ENCODE measurements at regions not wholly inside any gene's neighbourhood (a gene's known extent, or its start where the extent isn't known, plus 50 kb on each side); places are given as distances from the start of the nearest gene placed in this dataset.

DNA sequence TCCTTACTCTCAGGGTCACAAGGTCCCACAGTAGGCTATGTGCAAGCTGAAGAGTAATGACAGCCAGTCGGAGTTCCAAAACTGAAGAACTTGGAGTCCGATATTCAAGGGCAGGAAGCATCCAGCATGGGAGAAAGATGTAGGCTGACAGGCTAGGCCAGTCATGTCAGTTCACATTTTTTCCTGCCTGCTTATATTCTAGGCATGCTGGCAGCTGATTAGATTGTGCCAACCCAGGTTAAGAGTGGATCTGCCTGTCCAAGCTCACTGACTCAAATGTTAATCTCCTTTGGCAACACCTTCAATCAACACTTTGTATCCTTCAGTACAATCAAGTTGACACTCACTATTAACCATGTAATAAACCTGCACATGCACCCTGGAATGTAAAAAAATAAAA is 960.9 kb upstream of the HS3ST1 start (continued):
- TF ChIP-seq, protein P1, sequence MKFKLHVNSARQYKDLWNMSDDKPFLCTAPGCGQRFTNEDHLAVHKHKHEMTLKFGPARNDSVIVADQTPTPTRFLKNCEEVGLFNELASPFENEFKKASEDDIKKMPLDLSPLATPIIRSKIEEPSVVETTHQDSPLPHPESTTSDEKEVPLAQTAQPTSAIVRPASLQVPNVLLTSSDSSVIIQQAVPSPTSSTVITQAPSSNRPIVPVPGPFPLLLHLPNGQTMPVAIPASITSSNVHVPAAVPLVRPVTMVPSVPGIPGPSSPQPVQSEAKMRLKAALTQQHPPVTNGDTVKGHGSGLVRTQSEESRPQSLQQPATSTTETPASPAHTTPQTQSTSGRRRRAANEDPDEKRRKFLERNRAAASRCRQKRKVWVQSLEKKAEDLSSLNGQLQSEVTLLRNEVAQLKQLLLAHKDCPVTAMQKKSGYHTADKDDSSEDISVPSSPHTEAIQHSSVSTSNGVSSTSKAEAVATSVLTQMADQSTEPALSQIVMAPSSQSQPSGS (CRISPR knock-in tag; IDR thresholded peaks at IDR 0.05) = no peak
- TF ChIP-seq ZNF263 (CRISPR knock-in tag; IDR thresholded peaks at IDR 0.05; ENCODE audit: borderline replicate concordance) (no peak), SRF (CRISPR knock-in tag; IDR thresholded peaks at IDR 0.05) (no peak)

DNA sequence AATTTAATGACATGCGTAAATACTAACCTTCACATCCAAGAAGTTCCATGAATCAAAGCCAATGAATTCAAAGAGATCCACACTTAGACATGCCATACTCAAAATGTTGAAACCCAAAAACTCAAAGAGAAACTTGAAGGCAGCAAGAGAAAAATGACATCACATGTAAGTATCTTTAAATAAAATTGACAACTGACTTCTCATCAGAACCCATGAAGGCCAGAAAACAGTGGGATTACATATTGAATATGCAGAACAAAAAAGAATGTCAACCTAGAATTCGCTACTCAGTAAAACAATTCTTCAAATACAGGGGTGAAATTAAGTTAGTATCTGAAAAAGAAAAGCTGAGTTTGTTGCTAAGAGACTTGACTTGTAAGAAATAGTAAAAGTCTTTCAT is 953.9 kb upstream of the HS3ST1 start:
- Histone ChIP-seq H3K9ac (ENCODE audit: insufficient read depth in 1 of 2, low read depth in 2 of 2, low read length in 2 of 2) (no peak overlapping the region), H4K20me1 (replicated peaks; ENCODE audit: control insufficient read depth, insufficient read depth, low read length) (no peaks in the 10 kb centered on the region), H3K9me1 (ENCODE audit: control insufficient read depth, insufficient read depth, low read length) (no peaks in the 10 kb centered on the region), H3K9me3 (replicated peaks; ENCODE audit: control insufficient read depth, insufficient read depth, low read depth, low read length) (no peaks in the 10 kb centered on the region), H3K4me2 (ENCODE audit: insufficient read depth, low read length) (no peak overlapping the region), H3K4me3 (no peak overlapping the region), H3K4me1 (replicated peaks in 1 of 2; ENCODE audit: control insufficient read depth in 2 of 2, insufficient read depth in 2 of 2, low read length in 2 of 2) (no peaks in the 10 kb centered on the region), H2AFZ (ENCODE audit: low read depth, low read length) (no peak overlapping the region), H3K27me3 (ENCODE audit: control insufficient read depth in 2 of 2, insufficient read depth in 2 of 2, low read length in 2 of 2) (no peaks in the 10 kb centered on the region), H3K79me2 (ENCODE audit: control insufficient read depth, insufficient read depth, low read length) (no peaks in the 10 kb centered on the region), H3K36me3 (ENCODE audit: control insufficient read depth, insufficient read depth, low read length) (no peaks in the 10 kb centered on the region), H3K27ac (ENCODE audit: extremely low read depth, low read depth, low read length) (no peak overlapping the region)
- TF ChIP-seq, protein P2, sequence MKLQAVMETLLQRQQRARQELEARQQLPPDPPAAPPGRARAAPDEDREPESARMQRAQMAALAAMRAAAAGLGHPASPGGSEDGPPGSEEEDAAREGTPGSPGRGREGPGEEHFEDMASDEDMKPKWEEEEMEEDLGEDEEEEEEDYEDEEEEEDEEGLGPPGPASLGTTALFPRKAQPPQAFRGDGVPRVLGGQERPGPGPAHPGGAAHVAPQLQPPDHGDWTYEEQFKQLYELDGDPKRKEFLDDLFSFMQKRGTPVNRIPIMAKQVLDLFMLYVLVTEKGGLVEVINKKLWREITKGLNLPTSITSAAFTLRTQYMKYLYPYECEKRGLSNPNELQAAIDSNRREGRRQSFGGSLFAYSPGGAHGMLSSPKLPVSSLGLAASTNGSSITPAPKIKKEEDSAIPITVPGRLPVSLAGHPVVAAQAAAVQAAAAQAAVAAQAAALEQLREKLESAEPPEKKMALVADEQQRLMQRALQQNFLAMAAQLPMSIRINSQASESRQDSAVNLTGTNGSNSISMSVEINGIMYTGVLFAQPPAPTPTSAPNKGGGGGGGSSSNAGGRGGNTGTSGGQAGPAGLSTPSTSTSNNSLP (IDR thresholded peaks at IDR 0.05; ENCODE audit: borderline replicate concordance, low read depth, low read length) = no peak
- TF ChIP-seq ZBTB8A (IDR thresholded peaks at IDR 0.05; ENCODE audit: partially characterized antibody) (no peak), EP400 (IDR thresholded peaks at IDR 0.05) (no peak), ZC3H8 (IDR thresholded peaks at IDR 0.05) (no peak), RB1 (IDR thresholded peaks at IDR 0.05; ENCODE audit: low read depth) (no peak), TAF1 (IDR thresholded peaks at IDR 0.05; ENCODE audit: control insufficient read depth, extremely low read depth, insufficient read depth, low read length, severe bottlenecking) (no peak), BCL6 (CRISPR knock-in tag; IDR thresholded peaks at IDR 0.05) (no peak)
- TF ChIP-seq, protein P3, sequence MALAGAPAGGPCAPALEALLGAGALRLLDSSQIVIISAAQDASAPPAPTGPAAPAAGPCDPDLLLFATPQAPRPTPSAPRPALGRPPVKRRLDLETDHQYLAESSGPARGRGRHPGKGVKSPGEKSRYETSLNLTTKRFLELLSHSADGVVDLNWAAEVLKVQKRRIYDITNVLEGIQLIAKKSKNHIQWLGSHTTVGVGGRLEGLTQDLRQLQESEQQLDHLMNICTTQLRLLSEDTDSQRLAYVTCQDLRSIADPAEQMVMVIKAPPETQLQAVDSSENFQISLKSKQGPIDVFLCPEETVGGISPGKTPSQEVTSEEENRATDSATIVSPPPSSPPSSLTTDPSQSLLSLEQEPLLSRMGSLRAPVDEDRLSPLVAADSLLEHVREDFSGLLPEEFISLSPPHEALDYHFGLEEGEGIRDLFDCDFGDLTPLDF (CRISPR knock-in tag; IDR thresholded peaks at IDR 0.05) = no peak
- TF ChIP-seq, protein P4, sequence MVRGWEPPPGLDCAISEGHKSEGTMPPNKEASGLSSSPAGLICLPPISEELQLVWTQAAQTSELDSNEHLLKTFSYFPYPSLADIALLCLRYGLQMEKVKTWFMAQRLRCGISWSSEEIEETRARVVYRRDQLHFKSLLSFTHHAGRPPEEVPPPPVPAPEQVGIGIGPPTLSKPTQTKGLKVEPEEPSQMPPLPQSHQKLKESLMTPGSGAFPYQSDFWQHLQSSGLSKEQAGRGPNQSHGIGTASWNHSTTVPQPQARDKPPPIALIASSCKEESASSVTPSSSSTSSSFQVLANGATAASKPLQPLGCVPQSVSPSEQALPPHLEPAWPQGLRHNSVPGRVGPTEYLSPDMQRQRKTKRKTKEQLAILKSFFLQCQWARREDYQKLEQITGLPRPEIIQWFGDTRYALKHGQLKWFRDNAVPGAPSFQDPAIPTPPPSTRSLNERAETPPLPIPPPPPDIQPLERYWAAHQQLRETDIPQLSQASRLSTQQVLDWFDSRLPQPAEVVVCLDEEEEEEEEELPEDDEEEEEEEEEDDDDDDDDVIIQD (CRISPR knock-in tag; IDR thresholded peaks at IDR 0.05) = no peak
- POLR2A ChIA-PET = no interaction called here
- ATAC-seq = no peak
- intact Hi-C loops (cut with micrococcal nuclease) = no loop called here
- no peak for FAIRE-seq
- DNase-seq (ENCODE audit: extremely low read depth in 1 of 4, low spot score in 3 of 4) = no peak
- in situ Hi-C loops (cut with MboI) = no loop called here
- WGBS (ENCODE audit: insufficient coverage, low coverage, missing lambda C conversion rate) = 6% methylated on average over 2 of the region's 2 CpGs
- CTCF ChIA-PET (ENCODE audit: low intra/inter-chr PET ratio) = no interaction called here
- no TSS peak for BruUV-seq (replicated peaks)

Measured in K562 (cell line).